Stimulated activated CD4-positive, alpha-beta T cell treated with anti-CD3 and anti-CD28 coated beads, Interleukin-15, amount 100 ng/mL, for 24 hours (primary cell): ENCODE measurements at regions not wholly inside any gene's neighbourhood (a gene's known extent, or its start where the extent isn't known, plus 50 kb on each side); places are given as distances from the start of the nearest gene placed in this dataset.

ENCODE experiments used
- DNase-seq: peaks from one replicate; pipeline ENCODE4 v3.0.0-alpha.2; 2020

DNA sequence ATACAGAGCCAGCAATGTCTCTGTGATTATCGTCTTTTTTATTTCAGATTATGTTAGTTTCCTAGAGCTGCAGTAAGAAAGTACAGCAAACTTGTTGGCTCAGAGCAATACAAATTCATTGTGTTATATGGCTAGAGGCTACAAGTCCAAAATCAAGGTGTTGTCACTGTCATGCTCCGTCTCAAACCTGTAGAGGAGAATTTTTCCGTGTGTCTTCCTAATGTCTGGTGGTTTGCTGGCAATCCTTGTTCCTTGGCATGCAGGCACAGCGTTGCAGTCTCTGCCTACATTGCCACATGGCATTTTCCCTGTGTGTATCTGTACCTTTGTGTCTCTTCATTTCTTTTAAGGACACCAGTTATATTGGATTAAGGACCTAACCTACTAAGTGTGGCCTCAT lies 244.4 kb downstream of the LRRIQ3 start:
- no peak for DNase-seq

DNA sequence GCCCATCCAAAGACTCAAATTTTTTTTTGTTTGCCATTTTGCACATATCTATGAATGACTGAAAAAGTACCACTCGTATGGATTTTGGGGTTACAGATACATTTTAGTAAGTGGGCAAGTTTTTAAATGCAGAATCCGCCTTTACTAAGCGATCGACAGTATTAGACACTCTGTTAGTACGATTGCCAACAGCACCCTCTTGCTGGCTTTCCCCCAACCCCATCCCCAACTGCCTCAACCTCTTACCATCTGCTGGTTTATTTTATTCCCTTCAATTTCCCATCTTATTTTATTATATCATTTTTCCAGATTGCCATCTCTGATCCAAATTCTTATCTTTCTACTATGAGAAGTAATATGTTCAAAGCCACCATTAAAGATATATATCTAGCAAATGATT lies 244.8 kb downstream of the LRRIQ3 start:
- DNase-seq, result no peak

DNA sequence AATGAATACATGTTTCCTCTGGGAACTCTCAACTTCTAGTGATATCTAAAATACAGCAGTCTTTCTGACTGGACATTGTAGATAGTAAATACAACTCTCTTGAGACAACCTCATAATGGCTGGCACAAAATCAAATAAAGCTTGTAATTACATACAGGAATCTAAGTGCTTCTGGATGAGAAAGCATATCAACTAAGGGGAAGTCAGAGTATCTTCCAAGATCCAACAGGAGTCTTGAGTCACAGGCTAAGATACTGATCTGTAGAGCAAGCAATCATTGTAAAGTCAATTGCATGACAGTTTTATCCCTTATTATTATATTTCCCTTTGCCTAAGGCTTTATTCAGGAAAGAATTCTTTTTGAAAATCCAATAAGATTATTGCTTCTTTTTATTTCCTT lies 249.9 kb downstream of the LRRIQ3 start:
- no peak for DNase-seq

DNA sequence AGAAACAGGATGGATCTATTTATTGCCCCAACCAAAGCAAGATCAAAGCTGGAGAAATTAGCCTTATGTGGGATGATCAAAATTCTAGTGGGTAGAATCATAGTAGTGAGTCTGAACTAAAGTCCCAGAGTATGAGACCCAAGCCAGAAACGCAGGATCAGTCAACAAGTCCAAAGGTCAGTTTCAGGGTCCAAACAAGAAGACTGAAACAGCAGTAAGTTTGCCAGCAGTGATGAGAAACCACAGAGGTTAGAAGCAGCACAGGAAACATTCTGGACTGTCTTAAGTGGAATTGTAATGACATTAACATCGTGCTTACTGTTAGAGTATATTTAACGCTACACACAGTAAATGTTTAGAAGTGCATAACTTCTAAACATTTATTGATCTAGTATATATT lies 251.0 kb downstream of the LRRIQ3 start:
- no peak for DNase-seq

DNA sequence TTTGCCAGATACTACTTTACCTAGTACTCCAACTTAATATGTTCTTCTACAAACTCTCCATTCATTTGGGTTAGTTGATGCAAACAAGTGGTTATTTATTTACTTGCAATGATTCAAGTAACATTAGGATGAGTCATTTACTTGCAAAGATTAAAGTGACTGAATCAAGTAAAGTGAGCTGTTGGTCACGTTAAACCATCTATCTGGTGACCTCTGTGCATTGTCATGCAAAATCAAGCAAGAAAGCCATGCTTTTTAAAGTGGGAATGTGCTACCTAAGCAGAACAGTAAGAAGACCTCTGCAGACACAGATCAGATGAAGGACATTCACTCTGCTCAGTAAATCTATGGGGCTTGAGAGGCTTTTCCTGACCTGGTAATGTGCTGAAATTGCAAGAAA lies 254.7 kb downstream of the LRRIQ3 start:
- DNase-seq, result no peak

DNA sequence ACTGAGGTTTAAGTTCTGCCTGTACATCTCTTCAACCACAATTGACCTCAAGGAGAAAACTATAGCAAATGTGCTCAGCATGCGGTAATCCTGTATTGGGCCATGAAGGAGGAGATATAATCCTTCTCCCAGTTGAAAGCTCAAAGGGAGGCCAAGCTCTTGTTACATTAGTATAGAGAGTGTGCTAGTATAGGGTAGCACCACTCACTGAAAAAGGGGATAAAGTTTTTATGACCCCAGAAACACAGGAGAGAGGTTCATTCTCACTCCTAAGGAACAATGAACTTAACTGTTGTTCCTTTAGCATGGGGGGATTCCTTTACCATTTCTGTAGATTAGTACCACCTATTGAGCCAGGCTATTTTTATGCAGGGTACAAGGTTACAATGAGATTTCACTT lies 267.7 kb downstream of the LRRIQ3 start:
- DNase-seq, result no peak

DNA sequence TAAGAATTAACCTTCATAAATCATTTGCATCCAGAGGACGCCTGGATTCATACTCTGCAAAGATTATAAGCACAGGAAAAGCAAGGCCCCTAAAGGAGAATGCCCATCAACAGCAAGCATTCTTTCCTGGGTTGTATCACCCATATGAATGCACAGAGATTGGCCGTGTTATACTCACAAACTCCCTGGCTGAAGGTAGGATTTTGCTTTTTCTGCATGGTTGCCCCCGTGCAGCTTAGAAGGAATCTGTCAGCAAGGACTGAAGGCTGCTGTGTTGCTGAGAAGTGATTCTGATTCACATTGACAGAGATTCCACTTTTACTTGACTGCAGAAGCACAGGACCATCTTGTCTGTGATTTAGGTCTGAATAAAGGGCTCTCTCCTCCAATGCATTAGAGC lies 283.0 kb downstream of the LRRIQ3 start:
- DNase-seq, result no peak

DNA sequence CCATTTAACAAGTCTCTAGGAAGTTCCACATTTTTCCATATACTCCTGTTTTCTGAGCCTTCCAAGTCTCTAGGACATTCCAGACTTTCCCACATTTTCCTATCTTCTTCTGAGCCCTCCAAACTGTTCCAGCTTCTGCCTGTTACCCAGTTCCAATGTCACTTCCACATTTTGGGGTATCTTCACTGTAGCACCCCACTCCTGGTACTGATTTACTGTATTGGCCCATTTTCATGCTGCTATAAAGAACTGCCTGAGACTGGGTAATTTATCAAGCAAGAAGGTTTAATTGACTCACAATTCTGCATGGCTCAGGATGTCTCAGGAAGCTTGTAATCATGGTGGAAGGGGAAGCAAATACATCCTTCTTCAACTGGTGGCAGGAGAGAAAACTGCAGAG lies 285.0 kb downstream of the LRRIQ3 start:
- no peak for DNase-seq

DNA sequence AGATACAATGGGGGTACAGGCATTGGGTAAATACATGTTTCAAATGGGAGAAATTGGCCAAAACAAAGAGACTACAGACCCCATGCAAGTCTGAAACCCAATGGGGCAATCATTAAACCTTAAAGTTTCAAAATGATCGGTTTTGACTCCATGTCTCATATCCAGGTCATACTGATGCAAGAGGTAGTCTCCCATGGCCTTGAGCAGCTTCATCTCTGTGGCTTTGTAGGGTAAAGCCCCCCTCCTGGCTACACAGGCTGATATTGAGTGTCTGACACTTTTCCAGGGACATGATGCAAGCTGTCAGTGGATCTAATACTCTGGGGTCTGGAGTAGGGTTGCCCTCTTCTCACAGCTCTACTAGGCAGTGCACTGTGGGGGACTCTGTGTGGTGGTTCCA lies 286.1 kb downstream of the LRRIQ3 start:
- no peak for DNase-seq

DNA sequence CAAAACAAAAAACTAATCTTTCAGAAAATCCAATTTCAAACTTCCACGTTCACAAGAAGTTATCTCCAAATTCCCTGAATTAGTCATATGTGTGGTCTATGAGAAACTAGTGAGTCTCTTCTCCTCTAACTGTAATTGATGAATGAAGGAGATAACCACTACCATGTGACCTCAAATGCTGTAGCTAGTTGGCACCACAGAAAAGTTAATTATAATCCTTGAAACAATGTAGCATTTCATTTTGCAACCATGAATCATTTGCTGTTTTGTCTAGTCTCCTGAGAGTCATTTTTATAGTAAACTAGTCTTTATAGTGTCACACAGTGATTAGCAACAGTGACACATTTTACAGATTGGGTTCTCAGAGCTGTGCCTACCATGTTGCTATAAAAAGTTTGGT lies 287.5 kb downstream of the LRRIQ3 start:
- DNase-seq, result no peak

DNA sequence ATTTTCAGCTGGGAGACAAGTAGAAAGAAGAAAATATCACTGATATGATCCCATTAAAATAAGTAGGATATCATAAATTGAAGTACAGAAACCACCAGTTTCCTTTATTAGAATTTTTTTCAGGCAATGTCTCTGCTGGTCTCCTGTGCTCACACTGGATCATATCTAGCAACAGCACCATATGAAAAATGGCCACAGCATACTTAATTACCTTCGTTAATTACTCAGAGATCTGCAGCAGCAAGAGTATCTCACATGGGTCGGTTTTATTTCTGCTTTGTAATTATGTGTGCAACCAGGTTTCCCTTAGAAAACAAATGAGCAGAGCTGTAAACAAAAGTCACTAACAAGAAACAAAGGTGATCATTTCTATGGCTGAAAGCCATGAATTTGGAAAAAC lies 287.9 kb downstream of the LRRIQ3 start:
- no peak for DNase-seq

DNA sequence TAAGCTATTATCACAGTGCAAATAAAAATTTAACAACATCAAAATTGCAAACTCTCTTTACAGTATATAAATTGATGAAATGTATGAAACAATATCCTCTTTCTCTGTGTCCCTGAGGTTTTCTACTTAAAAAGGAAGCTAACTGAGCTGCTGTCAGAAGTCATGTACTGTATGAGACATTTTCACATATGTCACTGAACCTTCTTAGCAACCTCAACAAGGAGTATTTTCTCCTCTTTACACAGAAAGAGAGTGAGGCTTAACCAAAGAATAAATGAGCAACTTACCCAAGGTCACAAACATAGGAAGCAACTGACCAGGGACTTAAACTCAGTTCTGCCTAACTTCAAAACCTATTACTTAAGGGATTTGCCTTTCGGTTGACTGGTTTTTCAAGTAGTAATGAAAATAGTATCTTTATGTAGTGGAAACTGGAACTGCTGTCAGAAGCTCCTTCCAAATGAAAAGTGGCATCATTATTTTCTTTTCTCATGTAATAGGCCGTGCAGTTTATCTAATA lies 288.9 kb downstream of the LRRIQ3 start:
- DNase-seq, result no peak

DNA sequence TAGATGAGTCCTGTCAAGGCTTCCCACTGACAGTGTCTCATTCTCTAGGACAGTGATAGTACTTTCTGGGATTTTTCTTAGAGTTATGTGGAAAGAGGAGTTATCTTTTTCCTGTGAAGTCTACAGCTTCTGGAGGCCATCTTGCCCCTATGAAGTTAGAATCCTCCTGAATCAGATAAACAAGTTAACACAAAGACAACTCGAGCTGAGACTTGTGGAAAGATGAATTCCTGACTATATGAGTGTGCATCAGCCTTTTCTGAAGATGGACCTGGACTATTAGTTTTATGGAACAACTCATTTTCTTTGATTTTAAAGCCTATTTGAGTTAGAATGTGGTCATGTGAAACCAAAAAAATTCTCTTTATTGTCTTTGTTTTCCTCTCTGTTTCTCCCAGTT lies 290.9 kb downstream of the LRRIQ3 start:
- no peak for DNase-seq

DNA sequence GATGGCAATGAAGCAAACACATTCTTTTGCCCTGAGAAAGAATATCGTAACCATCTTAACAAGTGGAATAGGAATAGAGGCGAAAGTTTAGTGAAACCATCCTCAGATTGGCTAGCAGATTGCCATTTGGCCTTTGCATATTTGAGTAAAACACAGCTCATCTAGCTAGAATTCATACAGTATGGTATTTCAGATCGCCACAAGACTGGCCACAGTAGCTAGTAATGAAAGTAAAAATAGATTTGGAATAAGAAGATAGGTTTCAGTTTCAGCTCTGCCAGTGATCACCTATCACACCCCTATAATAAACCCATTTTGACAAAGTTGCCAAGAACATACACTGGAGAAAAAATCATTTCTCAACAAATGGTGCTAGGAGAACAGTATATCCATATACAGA lies 294.9 kb downstream of the LRRIQ3 start:
- no peak for DNase-seq

DNA sequence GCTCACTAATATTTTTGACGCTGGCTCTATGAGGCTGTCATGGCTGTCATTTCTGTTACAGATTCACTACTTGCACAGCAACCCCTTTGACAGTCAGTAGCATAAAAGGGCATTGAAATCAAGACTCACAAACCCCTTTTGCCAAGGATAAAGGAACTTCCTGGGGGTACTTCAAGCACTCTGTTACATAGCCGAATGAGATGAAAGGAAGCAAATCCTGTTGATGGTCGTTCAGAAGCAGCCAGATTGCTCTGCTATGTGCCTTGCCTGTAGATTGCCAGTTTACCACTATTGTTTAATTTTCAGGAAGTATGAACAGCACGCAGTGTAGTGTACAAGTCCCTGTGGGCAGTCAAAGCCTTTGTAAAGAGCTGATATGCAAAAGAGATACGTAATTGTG lies 296.2 kb downstream of the LRRIQ3 start:
- no peak for DNase-seq

DNA sequence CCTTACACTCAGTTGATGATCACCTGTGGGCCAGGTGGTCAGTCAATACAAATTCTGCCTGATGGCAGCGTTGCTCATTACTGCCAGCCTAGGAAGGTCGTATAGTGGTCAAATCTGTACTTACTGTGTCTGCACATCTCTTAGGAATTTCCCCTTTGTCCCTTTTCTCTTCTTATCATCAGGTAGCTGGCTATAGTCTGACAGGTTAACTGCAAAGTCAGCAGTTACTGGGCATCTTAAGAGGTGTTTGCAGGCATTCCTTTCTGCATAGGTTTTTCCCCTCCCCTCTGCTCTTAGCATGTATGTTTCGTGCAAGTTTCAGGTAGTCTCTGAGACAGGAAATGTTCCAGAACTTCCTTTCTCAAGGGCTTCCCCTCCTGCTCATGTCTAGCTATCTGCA lies 298.7 kb downstream of the LRRIQ3 start:
- DNase-seq, result no peak

DNA sequence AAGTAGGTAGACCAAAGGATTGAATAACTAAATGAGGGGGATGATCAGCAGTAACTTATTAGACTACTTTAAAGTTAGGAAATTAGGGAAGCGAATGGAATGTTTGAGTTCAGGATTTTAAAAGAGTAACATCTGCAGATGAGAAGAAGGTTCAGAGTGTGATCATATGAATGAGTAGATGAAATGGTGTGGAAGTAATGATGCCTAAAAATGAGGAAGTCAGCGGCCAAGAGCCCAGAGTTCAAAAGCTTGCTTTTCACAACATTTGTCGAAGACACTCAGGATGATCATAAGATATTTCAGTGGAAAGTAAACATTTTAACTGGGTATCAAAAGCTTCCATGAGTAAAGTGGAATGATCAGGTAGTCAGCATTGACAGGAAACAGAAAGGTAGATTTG lies 299.4 kb downstream of the LRRIQ3 start:
- no peak for DNase-seq

DNA sequence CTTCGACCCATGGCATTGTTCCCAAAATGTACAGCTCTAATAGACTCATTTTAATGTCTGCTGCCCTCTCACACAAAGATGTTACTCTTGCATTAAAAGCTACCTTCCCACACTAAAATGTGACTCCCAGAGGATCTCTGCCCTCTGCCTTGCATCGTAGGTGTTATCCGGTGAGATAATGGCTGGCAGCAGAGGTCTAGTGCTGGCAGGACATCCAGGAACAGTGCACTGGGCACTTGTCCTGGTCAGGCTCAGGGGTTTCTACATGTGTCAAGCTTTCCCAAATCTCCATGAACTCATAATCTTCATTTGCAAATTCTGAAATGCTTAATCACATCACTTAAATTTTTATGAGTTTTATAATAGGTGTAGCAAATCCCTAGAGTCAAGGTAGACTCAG lies 310.6 kb downstream of the LRRIQ3 start:
- no peak for DNase-seq

DNA sequence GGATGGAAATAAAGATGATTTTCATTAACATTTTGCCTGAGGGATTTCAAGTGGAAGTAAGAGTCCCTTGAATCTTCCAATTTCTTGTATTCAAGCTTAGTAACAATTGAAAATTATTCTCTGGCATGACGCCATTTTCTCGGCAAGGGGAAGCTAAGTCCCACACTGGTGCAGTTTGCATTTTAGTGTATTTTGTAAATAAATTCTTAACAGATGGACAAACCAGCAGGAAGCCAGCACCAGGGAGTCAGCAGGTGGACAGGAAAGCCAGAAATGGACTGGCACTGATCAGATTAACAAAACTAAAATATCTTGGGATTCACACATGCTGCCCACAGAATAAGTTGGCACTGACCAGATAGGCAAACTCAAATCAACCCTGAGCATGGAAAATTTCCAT lies 311.3 kb downstream of the LRRIQ3 start:
- no peak for DNase-seq

DNA sequence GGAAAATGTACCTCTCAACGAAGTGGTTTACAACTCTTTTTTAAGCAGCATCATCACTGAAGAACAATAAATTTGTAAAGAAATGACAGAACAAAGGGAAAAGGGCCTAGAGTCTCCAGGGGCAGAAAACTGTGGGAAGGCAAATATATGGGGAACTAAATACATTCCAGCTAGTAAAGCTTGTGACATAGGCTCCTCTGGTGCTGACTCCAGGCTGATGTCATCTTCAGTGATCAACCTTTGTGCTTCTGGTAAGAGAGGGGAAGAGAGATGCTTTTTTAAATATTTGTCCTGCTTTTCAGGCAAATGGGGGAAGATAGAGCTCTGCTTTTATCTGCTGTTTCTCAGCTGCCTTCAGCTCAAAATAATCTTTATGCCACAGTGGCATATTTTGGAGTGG lies 323.2 kb downstream of the LRRIQ3 start:
- no peak for DNase-seq

DNA sequence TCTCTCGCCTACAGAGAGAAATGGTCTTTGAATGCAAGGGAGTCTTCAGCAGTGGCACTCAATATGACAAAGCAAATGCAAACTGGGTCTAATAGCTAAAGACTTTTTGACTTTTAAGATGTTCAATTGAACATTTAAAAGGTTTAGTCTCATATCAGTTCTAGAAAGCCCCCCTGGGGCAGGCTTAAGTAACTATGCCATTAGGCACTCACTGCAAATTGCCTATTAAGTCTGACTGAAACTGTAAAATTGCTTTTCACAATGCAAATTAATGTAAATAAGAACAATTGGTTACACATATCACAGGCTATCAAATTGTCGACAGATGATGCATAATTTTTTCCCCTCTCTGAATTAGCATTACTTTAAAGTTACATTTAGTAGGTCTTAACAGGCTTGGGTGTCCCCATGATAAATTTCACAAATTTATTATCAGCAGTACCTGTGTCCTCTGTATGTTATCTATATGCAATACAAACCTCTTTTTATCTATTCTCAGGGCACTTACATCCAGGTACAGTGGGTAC lies 329.1 kb downstream of the LRRIQ3 start:
- DNase-seq, result no peak

DNA sequence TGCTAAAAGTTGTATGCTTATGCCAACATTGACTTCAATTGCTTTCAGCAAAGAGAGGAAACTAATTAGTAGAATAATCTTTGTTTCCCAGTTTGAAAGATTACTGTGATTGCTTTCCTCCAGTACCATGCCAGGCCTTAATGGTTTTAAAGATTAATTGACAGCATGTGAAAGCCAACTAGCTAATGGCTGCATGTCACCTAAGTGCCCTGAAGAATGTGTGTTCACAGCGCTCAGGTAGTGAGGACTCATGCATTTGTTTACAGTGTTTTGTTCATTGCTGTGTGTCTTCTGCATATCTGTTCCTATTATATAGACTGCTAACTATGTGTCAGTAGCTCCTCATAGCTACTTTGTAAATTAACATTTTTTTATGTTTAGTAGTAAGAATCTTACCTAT lies 335.6 kb downstream of the LRRIQ3 start:
- no peak for DNase-seq

DNA sequence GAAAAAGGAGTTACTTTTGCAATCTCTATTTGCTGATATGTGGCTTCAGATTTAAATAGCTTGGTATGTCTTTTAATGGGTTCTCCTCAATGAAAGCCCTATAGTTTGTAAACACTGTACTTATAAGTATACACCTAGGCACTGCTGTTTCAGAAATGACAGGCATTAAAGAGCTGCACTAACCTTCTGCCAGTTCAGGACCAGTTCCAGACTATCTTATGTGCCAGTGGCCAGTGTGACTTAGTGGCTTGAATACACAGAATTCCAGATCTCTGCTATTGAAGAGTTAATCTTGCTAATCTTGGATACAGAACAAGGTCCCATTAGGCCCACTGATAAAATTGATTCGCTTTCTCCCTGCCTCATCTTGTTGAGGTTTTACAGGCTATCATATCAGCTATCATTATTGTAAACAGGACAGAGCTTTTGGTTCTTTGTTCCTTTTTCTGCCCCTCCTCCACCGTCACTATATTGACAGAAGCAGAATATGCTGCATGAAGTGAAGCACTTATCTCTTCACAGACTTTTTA lies 337.5 kb downstream of the LRRIQ3 start:
- no peak for DNase-seq

DNA sequence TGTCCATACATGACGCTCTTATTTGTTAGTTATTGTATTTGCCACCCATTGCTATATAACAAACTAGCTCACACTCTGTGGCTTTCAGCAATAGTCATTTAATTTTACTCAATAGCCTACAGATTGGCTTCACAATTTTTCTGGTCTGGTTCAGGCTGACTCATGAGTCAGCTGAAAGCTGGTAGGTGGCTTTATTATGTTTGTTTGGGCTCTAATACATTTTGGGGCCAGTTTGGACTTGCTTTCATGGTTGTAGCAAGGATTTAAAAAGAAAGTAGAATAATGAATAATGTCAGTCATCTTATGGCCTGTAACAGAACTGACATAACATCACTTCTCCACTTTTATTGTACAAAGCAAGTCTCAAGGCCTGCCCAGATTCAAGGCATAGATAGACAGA lies 338.7 kb downstream of the LRRIQ3 start:
- DNase-seq, result no peak

DNA sequence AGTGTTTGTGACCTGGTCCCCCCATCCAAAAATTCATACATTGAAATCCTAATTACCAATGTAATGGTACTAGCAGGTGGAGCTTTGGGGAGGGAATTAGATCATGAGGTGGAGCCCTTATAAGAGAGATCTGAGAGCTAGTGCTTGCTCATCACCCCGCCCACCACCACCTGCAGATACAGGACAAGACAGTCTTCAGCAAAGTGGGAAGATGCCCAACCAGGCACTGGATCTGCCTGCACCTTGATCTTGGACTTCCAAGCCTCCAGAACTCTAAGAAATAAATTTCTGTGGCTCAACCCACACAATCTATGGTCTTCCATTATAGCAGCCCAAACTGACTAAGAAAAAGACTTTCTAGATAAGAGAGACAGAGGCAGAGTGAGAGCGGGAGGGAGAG lies 343.4 kb downstream of the LRRIQ3 start:
- no peak for DNase-seq

DNA sequence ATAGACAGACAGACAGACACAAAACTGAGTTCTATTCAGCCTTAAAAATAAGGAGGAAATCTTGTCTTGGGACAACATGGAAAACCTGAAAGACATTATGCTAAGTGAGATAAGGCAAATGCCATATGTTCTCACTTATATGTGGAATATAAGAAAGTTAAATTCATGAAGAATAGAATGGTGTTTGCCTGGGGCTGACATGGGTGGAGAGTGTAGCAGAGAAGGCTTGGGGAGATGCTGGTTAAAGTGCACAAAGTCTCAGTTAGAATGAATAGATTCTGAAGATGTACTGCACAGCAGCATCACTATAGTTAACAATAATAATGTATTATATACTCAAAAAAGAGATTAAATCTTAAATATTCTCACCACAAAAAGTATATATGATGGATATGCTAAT lies 355.5 kb downstream of the LRRIQ3 start:
- DNase-seq, result no peak
